KMS-11 (cell line): ENCODE measurements at regions not wholly inside any gene's neighbourhood (a gene's known extent, or its start where the extent isn't known, plus 50 kb on each side); places are given as distances from the start of the nearest gene placed in this dataset.

Source experiments
- H2AFZ ChIP-seq: fragments of 200-600 bp; sonication (generic); 2 replicates; pipeline ENCODE4 v1.6.1; 2016; ENCODE audit warnings: antibody characterized with exemption, mixed run types, low read depth
- H3K27ac ChIP-seq: fragments of 200-600 bp; sonication (generic); 2 replicates; pipeline ENCODE4 v1.6.1; 2016; ENCODE audit warnings: mild to moderate bottlenecking, mixed run types
- H3K27me3 ChIP-seq: fragments of 200-600 bp; sonication (generic); 2 replicates; pipeline ENCODE4 v1.6.1; 2017; ENCODE audit warnings: mild to moderate bottlenecking, low read depth, mixed run types, moderate library complexity; ENCODE audit not compliant: insufficient read depth
- H3K36me3 ChIP-seq: fragments of 200-600 bp; sonication (generic); 2 replicates; pipeline ENCODE4 v1.6.1; 2017; ENCODE audit warnings: mild to moderate bottlenecking, mixed run types; ENCODE audit not compliant: insufficient read depth
- H3K4me1 ChIP-seq: fragments of 200-600 bp; sonication (generic); 2 replicates; pipeline ENCODE4 v1.6.1; 2016; ENCODE audit warnings: mild to moderate bottlenecking, low read depth, mixed run types; ENCODE audit not compliant: poor library complexity, severe bottlenecking
- H3K4me2 ChIP-seq: fragments of 200-600 bp; sonication (generic); 2 replicates; pipeline ENCODE4 v1.7.0; 2016; ENCODE audit warnings: mild to moderate bottlenecking, mixed run types
- H3K4me3 ChIP-seq: fragments of 200-600 bp; sonication (generic); IDR thresholded peaks from 2 replicates; pipeline ENCODE4 v1.6.1; 2017; ENCODE audit warnings: low read depth, low read length, mixed read lengths; ENCODE audit not compliant: insufficient read depth
- H3K79me2 ChIP-seq: fragments of 200-600 bp; sonication (generic); 2 replicates; pipeline ENCODE4 v1.6.1; 2016; ENCODE audit warnings: low read depth, mixed run types; ENCODE audit not compliant: insufficient read depth
- H3K9ac ChIP-seq: fragments of 200-600 bp; sonication (generic); 2 replicates; pipeline ENCODE4 v1.6.1; 2016; ENCODE audit warnings: mild to moderate bottlenecking, mixed run types
- H4K20me1 ChIP-seq: fragments of 200-600 bp; sonication (generic); 2 replicates; pipeline ENCODE4 v1.6.1; 2016; ENCODE audit warnings: mild to moderate bottlenecking, mixed run types; ENCODE audit not compliant: insufficient read depth
- CTCF ChIP-seq: fragments of 200-600 bp; sonication (generic); conservative IDR thresholded peaks from 2 replicates; pipeline ENCODE4 v1.6.1; 2017; ENCODE audit warnings: low read depth, mild to moderate bottlenecking, antibody characterized with exemption, low read length, moderate library complexity, mixed read lengths

GRCh38 chr11:127070808-127071207 is 70.2 kb upstream of the KIRREL3 start:
- Histone ChIP-seq H3K79me2 (no peaks in the 10 kb centered on the region), H3K9ac (no peak overlapping the region), H3K36me3 (no peaks in the 10 kb centered on the region), H3K27me3 (no peaks in the 10 kb centered on the region), H2AFZ (no peak overlapping the region), H3K4me1 (peaks cover 42% of the 10 kb centered on the region), H3K4me3 (no peak overlapping the region), H4K20me1 (no peaks in the 10 kb centered on the region), H3K27ac (no peak overlapping the region), H3K4me2 (no peak overlapping the region)
- TF ChIP-seq CTCF, result no peak

- no peak overlapping the region for H2AFZ ChIP-seq
- H3K9ac ChIP-seq, result no peak overlapping the region
- no peaks in the 10 kb centered on the region for H4K20me1 ChIP-seq
- no peaks in the 10 kb centered on the region for H3K4me1 ChIP-seq
- no peaks in the 10 kb centered on the region for H3K36me3 ChIP-seq
- H3K4me3 ChIP-seq, result no peak overlapping the region
- no peaks in the 10 kb centered on the region for H3K27me3 ChIP-seq
- H3K79me2 ChIP-seq, result no peaks in the 10 kb centered on the region
- TF ChIP-seq CTCF, result no peak
- H3K27ac ChIP-seq, result no peak overlapping the region
- no peak overlapping the region for H3K4me2 ChIP-seq
These were observed 66.0 kb upstream of the KIRREL3 start for GRCh38 chr11:127066401-127067090.

GRCh38 chr11:127063241-127063640 is 62.7 kb upstream of the KIRREL3 start:
- TF ChIP-seq CTCF, result no peak
- Histone ChIP-seq H3K79me2 (no peaks in the 10 kb centered on the region), H3K36me3 (no peaks in the 10 kb centered on the region), H3K4me2 (no peak overlapping the region), H3K4me1 (no peaks in the 10 kb centered on the region), H3K9ac (no peak overlapping the region), H3K27ac (no peak overlapping the region), H3K4me3 (no peak overlapping the region), H4K20me1 (no peaks in the 10 kb centered on the region), H3K27me3 (no peaks in the 10 kb centered on the region), H2AFZ (no peak overlapping the region)

GRCh38 chr11:127061947-127062346 is 61.4 kb upstream of the KIRREL3 start:
- no peak overlapping the region for H3K27ac ChIP-seq
- H3K79me2 ChIP-seq, result no peaks in the 10 kb centered on the region
- TF ChIP-seq CTCF, result no peak
- H3K4me2 ChIP-seq, result no peak overlapping the region
- H2AFZ ChIP-seq, result no peak overlapping the region
- H3K4me1 ChIP-seq, result no peaks in the 10 kb centered on the region
- no peaks in the 10 kb centered on the region for H3K27me3 ChIP-seq
- H3K4me3 ChIP-seq, result no peak overlapping the region
- no peaks in the 10 kb centered on the region for H4K20me1 ChIP-seq
- no peak overlapping the region for H3K9ac ChIP-seq
- no peaks in the 10 kb centered on the region for H3K36me3 ChIP-seq
